A673 (cell line): ENCODE measurements at regions not wholly inside any gene's neighbourhood (a gene's known extent, or its start where the extent isn't known, plus 50 kb on each side); places are given as distances from the start of the nearest gene placed in this dataset.
A peak's percentile ranks its signal among the peaks of the same experiment; 100 is the strongest.

Source experiments
- BruUV-seq: library from RNA; stranded (reverse); fragments of 400-500 nt; replicated peaks from 2 replicates; lab custom pipeline; 2021; lab: Mats Ljungman, UMichigan
- CTCF ChIA-PET: fragments of 300-600 bp; sonication (Branson Sonifier 250); formaldehyde crosslinking; loops from one replicate; lab custom pipeline; 2022; ENCODE audit warnings: antibody characterized with exemption; lab: Charles Lee
- POLR2A ChIA-PET: fragments of 300-600 bp; sonication (Branson Sonifier 250); formaldehyde crosslinking; loops from one replicate; lab custom pipeline; 2022; ENCODE audit warnings: antibody characterized with exemption; ENCODE audit not compliant: low non-redundant PET; lab: Charles Lee
- DNase-seq: peaks from one replicate; pipeline ENCODE4 v3.0.0-alpha.2; 2015; ENCODE audit warnings: low spot score
- H3K27ac ChIP-seq: fragments of 200-600 bp; sonication (generic); 2 replicates; pipeline ENCODE4 v1.5.1; 2016; ENCODE audit warnings: mixed run types, low read depth, mild to moderate bottlenecking, mixed read lengths, antibody characterized with exemption, low read length; ENCODE audit not compliant: poor library complexity, severe bottlenecking
- H3K27me3 ChIP-seq: fragments of 200-600 bp; sonication (generic); replicated peaks from 2 replicates; pipeline ENCODE4 v1.6.1; 2017; ENCODE audit warnings: mixed run types, low read depth, mild to moderate bottlenecking, mixed read lengths, antibody characterized with exemption, low read length; ENCODE audit not compliant: insufficient read depth, poor library complexity
- H3K36me3 ChIP-seq: fragments of 200-600 bp; sonication (generic); 2 replicates; pipeline ENCODE4 v1.6.1; 2016; ENCODE audit warnings: mixed run types, mild to moderate bottlenecking, mixed read lengths, antibody characterized with exemption, low read length; ENCODE audit not compliant: insufficient read depth, poor library complexity, severe bottlenecking
- H3K4me1 ChIP-seq: fragments of 200-600 bp; sonication (generic); 2 replicates; pipeline ENCODE4 v1.6.1; 2017; ENCODE audit warnings: mixed run types, mild to moderate bottlenecking, mixed read lengths, antibody characterized with exemption, low read length; ENCODE audit not compliant: insufficient read depth, poor library complexity, severe bottlenecking
- H3K4me3 ChIP-seq: fragments of 200-600 bp; sonication (generic); 2 replicates; pipeline ENCODE4 v1.5.1; 2016; ENCODE audit warnings: low read depth, mixed run types, mild to moderate bottlenecking, mixed read lengths, low read length; ENCODE audit not compliant: poor library complexity, severe bottlenecking
- H3K9me3 ChIP-seq: fragments of 200-600 bp; sonication (generic); 2 replicates; pipeline ENCODE4 v1.6.1; 2016; ENCODE audit warnings: mixed run types, low read depth, mild to moderate bottlenecking, mixed read lengths, antibody characterized with exemption, low read length; ENCODE audit not compliant: poor library complexity, severe bottlenecking
- CTCF ChIP-seq: fragments of 300-800, 200-600 bp; sonication (generic); conservative IDR thresholded peaks from 2 replicates; pipeline ENCODE4 v1.5.1; 2017; ENCODE audit warnings: low read depth, mild to moderate bottlenecking, antibody characterized with exemption, low read length, moderate library complexity, mixed read lengths
- EZH2 ChIP-seq: fragments of 200-600 bp; sonication (generic); IDR thresholded peaks from 2 replicates; pipeline ENCODE4 v1.6.1; 2017; ENCODE audit warnings: borderline replicate concordance, low read depth, mild to moderate bottlenecking, mixed read lengths, antibody characterized with exemption, low read length; ENCODE audit not compliant: poor library complexity, severe bottlenecking
- intact Hi-C: fragments of 100-400 bp; cut with micrococcal nuclease; formaldehyde crosslinking; loops from one replicate; pipeline ENCODE4 v1.10.0; 2022; ENCODE audit not compliant: unreplicated experiment

- Histone ChIP-seq H3K9me3 (no peaks in the 10 kb centered on the region), H3K4me3 (peak overlapping the region; percentile 14), H3K4me1 (peaks cover 34% of the 10 kb centered on the region), H3K27me3 (peaks cover 20% of the 10 kb centered on the region), H3K27ac (no peak overlapping the region), H3K36me3 (no peaks in the 10 kb centered on the region)
- TF ChIP-seq EZH2 (no peak), CTCF (no peak)
- ChIA-PET CTCF (no interaction called here), POLR2A (no interaction called here)
- DNase-seq, result peak; percentile 64
- intact Hi-C loops, result no loop called here
- no TSS peak for BruUV-seq
These were observed 132.8 kb downstream of the SLIT2 start for GRCh38 chr4:20384456-20384855.

- H3K4me1 ChIP-seq, result peaks cover 34% of the 10 kb centered on the region
- ChIA-PET CTCF (interaction anchor here (0.6 kb wide), 1 partner anchor 31 kb away, joined by 7 read pairs; no protein-coding TSS in a partner anchor), POLR2A (no interaction called here)
- H3K4me3 ChIP-seq, result no peak overlapping the region
- no peak for TF ChIP-seq EZH2
- TF ChIP-seq CTCF, result no peak
- no TSS peak for BruUV-seq
- no peak overlapping the region for H3K27ac ChIP-seq
- DNase-seq, result no peak
- no peaks in the 10 kb centered on the region for H3K9me3 ChIP-seq
- intact Hi-C loops, result no loop called here
- H3K36me3 ChIP-seq, result no peaks in the 10 kb centered on the region
- H3K27me3 ChIP-seq, result peaks cover 13% of the 10 kb centered on the region
These were observed 134.5 kb downstream of the SLIT2 start for GRCh38 chr4:20386001-20386740.

GRCh38 chr4:20386906-20387305, 135.2 kb downstream of the SLIT2 start:
- Histone ChIP-seq H3K4me1 (peaks cover 34% of the 10 kb centered on the region), H3K9me3 (no peaks in the 10 kb centered on the region), H3K27me3 (peaks cover 13% of the 10 kb centered on the region), H3K27ac (no peak overlapping the region), H3K4me3 (no peak overlapping the region), H3K36me3 (no peaks in the 10 kb centered on the region)
- TF ChIP-seq EZH2 (no peak), CTCF (no peak)
- intact Hi-C loops, result no loop called here
- no TSS peak for BruUV-seq
- POLR2A ChIA-PET, result no interaction called here
- CTCF ChIA-PET, result interaction anchor here (0.7 kb wide), 1 partner anchor 58 kb away, joined by 3 read pairs; no protein-coding TSS in a partner anchor
- no peak for DNase-seq
